ENCODE measurements at regions not wholly inside any gene's neighbourhood (a gene's known extent, or its start where the extent isn't known, plus 50 kb on each side); places are given as distances from the start of the nearest gene placed in this dataset.

GRCh38 chr11:62069374-62069773 lies 54.4 kb upstream of the INCENP start:
- no peak for TF ChIP-seq CTCF (conservative IDR thresholded peaks at IDR 0.05; ENCODE audit: low read length)
- TF ChIP-seq EZH2phosphoT487 (IDR thresholded peaks at IDR 0.05; ENCODE audit: borderline replicate concordance): no peak
